Muscle of back (tissue), 3 donors: ENCODE measurements at regions not wholly inside any gene's neighbourhood (a gene's known extent, or its start where the extent isn't known, plus 50 kb on each side); places are given as distances from the start of the nearest gene placed in this dataset.
"Not testable (repeated sequence)": the region's sequence is repeated elsewhere in the genome, so short reads cannot be mapped to it uniquely, and the experiment has no call there.

Experiments
- DNase-seq, 3 donors: peaks; one replicate each; pipeline versions ENCODE4 v3.0.0 to v3.0.0-alpha.2; 2013

DNA sequence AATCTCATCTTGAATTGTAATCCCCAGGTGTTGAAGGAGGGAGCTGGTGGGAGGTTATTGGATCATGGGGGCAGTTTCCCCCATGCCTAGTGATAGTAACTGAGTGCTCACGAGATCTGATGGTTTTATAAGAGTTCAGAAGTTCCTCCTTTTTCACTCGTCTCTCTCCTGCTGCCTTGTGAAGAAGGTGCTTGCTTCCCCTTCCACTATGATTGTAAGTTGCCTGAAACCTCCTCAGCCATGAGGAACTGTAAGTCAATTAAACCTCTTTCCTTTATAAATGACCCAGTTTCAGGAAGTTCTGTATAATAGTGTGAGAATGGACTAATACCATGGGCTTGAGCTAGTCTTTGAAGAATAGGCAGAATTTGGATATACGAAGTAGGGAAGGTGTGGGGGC lies 113.9 kb downstream of the RIN2 start:
- no peak for DNase-seq

DNA sequence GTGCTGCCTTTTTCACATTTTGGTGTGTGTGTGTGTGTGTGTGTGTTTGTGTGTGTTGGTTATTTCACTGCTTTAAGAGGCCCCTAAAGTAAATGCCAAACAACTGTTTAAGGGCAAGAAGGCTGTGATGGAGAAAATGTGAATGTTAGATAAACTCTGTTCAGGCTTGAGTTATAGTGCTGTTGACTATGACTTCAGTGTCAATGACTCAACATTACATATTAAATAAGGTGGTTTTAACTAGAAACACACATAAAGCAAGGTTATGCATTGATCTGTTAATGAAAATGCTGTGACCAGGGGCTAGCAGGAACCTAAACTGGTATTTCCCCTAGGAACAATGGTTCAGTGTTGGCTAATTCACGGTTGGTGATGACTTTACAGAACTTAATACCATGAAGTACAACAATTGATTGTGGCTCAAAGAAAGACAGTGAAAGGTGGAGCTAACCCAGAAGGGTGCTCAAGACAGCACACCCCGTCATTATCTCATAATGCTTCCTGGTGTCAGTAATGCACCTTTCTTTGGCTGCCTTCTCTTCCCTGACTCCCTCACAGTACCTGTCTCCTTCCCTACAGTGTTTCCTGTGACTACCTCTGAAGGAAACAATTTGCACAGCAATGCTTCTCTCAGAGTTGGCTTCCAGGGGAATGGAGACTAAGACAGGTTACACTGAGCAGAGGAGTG lies 116.1 kb downstream of the RIN2 start:
- no peak for DNase-seq

DNA sequence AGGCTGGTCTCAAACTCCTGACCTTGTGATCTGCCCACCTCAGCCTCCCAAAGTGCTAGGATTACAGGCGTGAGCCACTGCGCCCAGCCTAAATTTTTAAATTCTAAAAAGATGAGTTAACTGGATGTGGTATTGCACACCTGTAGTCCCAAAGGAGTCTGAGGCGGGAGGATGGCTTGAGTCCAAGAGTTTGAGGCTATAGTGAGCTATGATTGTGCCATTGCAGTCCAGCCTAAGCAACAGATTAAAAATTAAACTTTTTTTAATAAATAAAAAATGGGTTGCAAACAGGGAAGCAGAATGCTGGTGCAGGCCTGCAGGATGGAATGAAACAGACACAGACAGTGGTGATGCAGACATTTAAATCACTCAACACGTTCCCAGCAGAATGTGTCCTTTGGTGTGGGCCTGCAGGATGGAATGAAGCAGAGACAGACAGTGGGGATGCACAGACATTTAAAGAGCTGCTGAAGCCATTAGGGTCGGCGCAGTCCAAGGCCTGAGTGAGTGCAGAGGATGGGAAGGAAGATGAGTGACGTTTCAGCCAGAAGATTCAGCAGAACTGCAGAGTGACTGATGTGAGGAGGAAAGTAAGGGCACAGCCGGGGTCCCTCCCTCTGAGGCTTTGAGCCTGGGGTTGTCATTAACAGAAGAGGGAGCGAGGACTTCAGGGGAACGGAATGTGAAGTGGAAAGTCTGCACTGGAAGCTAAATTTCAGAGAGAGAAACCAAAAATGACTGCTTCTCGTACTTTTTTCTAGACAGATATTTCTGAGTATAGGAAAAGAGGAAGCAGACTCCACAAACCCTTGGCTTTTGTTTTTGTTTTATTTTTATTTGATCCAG lies 117.5 kb downstream of the RIN2 start:
- DNase-seq, result peak in 2 of 3 donors; percentile 64 to 84

DNA sequence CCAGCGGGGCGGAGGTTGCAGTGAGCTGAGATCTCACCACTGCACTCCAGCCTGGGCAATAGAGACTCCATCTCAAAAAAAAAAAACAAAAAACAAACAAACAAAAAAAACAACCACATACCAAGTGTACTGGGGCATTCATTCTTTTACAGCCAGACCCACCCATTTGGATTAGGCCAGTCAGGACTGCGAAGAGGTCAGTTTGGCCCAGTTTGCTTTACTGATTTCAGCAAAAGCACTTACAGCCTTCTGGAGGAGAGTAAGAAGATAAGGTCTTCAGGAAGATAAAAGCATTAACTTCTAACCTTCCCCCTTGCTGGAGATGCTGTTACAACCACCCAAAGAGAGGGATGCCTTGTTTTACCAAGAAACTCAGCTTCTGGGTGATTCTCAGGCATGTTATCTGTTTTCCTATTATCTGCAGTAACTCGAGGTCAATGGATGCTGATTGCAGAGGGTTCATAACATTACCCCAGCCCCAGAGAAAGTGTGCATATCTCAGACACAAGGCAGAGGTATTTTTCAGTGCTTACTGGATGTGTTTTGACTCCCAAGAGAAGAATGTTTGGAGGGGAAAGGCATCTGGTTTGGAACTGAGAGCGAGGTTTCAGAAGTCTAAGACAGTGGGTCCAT lies 118.9 kb downstream of the RIN2 start:
- DNase-seq, result peak in 1 of 3 donors; percentile 13

DNA sequence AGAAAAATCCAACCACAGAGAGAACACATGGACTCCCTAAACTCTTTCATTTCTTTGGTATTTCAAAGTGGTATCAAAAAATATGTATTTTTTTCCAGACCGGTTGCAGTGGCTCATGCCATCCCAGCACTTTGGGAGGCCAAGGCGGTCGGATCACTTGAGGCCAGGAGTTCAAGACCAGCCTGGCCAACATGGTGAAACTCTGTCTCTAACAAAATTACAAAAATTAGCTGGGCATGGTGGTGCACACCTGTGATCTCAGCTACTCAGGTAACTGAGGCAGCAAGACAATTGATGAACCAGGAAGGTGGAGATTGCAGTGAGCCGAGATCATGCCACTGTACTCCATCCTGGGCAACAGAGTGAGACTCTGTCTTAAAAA lies 121.8 kb downstream of the RIN2 start:
- not testable (repeated sequence) for DNase-seq

DNA sequence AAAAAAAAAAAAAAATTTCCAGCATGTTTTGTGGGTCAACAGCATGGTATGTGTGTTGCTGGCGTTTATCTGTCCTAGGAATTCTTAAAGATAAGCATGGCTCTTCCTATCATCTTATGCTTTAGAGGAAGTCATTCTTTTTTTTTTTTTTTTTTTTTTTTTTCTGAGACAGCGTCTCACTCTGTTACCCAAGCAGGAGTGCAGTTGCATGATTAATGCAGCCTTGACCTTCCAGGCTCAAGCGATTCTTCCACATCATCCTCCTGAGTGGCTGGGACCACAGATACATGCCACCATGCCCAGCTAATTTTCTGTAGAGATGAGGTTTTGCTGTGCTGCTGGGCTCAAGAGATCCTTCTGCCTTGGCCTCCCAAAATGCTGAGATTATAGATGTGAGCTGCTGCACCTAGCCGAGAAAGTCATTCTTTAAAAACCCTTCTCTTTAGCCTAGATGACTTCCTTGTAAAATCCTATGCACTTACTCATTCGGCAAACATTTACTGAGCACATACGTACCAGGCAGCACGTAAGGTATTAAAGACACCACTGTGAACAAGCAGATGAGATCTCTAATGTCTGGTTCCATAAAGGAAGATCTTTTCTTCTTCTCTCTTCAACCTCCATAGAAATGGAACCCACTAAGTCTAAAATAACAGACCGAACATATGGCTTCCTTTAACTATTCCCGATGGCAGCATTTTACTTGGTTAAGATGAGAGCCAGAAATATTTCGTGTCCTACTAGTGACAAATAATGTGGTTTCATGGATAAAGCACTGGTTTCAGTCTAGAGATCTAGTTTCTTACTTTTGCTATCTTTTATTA lies 122.4 kb downstream of the RIN2 start:
- no peak for DNase-seq

DNA sequence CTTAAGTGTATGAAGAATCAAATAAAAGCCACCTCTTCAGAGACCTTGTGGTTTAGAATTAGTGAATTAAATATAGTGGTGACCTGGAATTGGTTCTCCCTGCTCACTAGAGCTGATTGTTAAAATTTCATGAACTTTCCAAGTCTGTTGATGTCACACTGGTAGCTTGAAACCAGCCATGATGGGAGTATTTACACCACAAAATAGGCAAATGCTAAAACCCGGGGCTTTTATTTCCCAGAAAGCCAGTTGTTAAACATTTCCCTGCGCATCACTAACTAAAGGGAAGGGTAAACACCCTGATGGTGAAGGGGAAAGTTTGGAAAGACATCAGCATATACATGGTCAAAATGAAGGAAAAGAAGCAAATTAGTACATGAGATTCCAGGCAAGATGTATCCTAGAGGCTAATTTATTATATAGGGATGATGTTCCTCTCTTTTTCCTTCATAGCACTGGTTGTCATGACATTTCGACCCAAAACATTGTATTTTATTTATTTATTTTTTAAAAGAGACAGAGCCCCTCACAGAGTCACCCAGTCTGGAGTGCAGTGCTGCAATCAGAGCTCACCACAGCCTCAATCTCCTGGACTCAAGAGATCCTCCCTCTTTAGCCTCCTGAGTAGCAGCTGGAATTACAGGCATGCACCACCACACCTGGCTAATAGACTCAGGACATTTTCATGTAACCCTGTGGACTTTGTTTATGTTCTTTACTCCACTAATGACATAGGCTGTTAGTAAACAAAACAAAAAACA lies 123.2 kb downstream of the RIN2 start:
- DNase-seq, result no peak

DNA sequence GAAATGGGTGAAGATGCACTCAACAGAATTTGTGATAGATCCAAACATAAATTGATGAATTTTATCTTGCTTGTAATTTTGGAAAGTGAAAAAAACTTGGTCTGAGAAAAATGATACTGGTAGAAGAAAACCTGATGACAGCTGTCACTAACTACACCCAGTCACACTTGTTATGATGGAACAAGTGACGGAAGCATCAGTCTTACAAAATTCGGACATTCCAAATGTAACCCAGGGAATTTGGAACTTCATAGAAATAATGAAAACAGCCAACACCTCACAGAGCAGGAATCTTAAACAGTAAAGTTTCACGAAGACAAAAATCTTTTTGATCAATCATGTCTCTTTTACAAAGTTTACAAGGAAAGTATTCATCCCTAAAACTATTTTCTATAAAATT lies 123.9 kb downstream of the RIN2 start:
- no peak for DNase-seq

DNA sequence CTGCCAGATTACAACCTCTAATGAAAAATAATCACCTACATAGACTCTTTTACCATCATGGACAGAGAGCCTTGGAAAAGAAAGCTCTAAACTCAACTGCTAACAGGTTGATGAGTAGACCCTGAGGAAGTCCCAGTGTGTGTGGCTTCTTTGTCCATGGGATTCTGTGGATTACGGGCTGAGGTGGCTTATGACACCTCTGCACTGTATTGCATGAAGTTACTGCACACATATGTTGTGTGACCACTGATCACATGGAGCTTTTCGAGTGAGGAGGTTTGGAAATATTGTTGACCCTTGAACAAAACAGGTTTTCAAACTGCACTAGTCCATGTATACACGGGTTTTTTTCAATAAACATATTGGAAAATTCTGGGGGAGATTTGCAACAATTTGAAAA lies 124.4 kb downstream of the RIN2 start:
- DNase-seq, result no peak

DNA sequence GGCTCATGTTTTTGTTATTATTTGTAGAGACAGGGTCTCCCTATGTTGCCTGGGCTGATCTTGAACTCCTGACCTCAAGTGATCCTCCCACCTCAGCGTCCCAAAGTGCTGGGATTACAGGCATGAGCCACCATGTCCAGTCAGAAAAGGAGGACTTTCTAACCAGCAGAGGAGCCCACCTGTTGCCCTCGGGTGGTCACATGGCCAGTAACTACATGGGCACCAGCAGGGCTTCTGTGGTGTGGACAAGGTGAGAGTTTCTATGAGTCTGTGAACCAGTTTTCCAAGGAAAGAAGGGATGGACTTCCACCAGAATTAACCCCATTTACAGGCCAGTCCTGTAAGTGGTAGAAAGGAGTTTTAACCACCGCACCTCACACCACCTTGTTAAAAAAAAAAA lies 125.4 kb downstream of the RIN2 start:
- no peak for DNase-seq

DNA sequence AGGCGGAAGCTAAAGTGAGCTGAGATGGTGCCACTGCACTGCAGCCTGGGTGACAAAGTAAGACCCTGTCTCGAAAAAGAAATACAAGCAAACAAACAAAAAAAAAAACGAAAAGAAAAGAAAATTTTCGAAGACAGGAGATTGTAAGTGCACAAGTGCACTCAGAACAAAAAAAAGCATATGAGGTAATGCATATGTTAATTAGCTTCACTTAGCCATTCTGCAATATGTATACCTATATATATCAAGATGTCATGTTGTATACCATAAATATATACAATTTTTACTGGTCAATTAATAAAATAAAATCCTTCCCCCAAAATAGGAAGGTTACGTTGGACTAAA lies 127.5 kb downstream of the RIN2 start:
- no peak for DNase-seq

DNA sequence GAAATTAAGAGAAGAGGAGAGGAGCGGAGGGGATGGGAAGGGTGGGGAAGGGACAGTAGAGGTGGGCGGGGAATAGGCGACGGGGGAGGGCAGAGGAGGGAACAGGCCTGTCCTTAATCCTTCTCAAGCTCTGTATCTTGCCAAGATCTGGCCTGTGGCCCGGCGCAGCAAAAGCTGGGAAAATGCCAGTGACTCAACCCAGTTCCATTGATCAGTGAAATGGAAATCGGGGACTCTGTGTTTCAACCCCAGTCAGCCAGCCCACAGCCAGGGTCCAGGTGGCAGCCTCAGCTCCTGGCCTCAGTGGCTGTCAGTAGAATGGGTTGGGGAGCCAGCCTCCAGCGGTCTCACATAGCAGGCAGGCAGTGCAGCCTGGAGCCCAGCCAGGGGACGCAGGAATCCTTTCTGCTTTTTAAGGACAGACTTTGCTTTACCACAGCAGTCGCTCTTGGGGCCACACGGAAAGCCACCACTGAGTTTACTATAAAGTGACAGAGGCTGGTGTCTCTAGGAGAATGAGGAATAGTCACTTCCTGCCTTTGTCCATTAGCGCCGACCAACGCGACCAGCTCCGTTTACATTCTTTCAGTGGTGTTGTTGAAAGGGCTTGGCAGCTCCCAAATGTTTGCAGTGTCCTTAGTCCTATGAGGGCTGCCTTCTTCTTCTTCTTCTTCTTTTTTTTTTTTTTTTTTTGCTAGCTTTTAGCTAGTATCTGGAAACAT lies 128.0 kb downstream of the RIN2 start:
- DNase-seq, result peak in 1 of 3 donors; percentile 65

DNA sequence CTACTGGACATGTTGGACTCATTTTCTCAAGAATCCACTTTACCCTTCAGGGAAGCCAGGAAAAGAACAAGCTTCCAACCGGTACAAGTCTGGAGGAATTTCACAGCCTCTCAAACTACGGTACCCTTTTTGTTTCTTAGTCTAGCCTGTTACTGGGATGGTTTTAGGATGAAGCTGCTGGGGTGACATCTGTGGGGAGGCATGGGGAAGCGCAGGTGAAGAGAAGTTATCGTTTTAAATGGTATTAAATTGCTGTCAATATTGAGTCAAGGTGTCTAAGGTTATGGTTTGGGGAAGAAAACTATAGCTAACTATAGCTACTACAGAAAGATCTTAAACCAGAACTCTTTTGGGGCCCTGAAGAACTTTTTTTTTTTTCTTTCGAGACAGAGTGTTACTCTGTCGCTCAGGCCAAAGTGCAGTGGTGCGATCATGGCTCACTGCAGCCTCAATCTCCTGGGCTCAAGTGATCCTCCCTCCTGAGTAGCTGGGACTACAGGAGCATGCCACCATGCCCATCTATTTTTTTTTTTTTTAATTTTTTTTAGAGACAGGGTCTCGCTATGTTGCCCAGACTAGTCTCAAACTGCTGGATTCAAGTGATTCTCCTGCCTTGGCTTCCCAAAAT lies 128.7 kb downstream of the RIN2 start:
- DNase-seq, result peak in 1 of 3 donors; percentile 62

DNA sequence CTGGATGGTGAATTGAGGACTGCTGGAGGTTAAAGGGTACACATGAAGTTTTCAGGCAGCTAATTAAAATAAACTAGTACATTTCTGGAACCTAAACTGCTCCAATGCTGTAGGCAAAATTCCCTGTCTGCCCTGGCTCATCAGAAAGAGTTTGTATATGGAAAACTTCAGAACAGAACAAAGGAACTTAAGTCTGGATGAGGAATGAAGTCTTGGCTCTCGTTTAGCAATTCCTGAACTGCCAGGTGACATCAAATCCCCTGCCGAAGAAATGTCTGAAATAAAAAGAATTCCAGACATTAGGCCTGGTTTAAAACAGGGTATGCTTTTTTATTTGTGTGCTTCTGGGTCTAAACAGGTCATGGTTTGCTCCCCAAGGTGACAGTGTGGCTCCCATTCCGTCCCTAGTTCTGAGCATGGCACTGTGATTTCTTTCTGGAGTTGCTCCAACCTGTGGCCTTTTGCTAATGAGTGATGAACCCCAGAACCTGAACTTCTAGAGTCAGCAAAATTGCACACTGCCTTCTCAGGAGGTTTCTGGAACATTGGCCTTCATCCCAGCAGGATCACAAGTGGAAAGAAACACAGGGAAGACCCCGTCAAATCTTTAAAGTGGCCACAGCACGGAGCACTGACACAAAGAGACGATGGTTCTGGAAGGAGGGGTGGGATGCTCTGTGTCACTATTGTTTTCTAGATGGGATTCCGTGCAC lies 129.4 kb upstream of the NAA20 start:
- peak in 2 of 3 donors; percentile 60 to 66 for DNase-seq

DNA sequence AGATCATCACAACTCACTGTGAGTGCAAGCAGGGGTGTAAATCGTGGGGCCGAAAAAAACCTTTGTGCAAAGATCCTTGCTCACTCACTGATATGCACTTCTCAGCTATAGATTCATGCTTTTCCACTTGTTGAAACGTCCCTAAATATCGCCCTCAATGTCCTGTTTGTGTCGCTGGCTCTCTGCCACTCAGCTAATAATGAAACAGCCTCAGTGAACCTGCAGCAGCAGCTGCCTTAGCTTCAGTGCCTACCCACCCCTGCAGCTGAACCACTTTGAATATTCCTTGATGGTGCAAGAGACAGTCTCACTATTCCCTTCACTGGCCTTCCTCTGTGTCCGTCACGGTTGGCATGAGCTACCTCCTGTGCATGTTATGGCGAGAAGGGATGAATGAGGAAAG lies 128.9 kb upstream of the NAA20 start:
- DNase-seq, result peak in 1 of 3 donors; percentile 76

DNA sequence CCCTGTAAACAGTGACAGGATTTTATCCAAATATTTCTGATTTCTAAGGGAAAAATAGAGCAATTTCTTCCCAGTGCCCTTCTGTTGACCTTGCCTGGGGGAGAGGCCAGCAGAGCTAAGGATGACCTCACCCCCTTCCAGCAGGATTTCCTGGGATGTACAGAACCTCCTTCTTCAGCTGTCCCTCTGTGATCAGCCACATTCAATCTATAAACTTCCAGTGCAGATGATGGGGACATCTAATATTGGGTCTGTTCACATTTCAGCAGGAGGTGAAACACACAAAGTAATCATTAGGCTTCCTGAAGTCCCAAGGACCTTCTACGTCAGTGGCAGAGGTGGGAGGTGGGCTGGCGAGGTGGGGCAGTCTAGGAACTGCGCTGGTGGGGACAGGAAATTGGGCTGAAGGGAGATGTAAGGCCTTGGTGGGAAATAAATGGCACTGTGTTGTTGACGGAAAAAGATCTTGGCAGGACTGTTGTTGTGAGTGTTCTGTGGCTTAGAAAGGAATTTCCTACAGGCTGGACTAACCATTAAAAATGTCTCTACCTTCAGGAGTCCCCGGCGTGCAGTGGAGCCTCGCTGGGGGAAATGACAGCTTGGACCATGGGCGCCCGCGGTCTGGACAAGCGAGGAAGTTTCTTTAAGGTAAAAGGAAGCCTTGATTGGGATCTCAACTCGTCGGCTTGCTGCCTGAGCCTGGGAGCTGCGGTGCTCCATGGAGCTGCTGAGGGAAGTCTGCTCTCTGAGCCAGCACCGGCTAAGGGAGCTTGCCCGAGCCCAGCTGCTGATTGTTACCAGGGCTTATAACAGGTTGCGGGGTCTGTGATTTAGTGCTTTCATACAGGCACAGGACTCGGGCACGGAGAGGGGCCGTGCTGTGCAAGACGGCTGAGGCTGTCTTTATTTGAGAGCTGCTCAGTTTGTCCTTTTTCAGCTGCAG lies 127.9 kb upstream of the NAA20 start:
- peak; percentile 53 to 88 (median 69) for DNase-seq

DNA sequence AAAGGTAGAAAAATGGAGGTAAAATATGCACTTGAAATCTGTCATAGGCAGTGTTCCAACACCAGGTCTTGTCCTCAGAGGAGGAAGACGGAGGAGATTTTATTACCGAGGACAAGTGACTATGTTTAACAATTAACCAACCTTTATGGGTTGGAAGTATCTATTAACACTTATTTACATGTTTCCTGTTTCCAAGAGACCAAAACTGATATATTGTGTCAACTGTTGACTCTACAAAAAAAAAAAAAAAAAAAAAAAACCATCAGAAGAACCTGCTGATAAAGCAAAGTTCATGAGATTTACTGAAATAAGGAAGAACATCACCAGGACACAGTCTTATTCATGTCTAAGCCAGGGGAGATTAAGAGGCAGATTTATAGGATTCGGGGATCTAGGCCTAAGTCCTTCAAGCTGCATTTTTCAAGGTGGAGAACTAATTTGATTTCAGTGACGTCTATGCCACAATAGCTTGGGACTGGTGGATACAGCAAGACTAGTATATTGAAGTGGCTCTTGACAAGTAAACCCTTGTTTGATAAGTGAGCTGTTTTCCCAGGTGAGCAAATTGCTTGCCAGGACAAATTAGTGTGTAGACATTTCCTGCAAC lies 126.6 kb upstream of the NAA20 start:
- DNase-seq, result peak in 1 of 3 donors; percentile 30

DNA sequence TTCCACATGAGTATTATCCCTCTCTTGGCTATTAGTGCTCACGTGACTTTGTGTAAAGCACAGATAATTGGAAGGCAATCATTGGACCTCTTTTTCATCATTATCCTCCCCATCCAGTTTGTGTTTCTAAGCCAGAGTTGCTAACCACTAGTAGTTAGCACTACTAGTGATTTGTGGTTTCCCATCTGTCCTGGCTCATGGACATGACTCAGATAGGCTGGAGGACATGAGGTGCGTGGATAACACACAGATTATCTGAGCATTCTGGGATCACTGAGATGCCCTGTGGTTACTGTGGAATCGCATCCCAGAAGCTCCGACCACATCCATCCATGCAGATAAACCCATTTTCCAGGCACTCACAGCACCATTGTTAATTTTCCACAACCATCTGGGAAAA lies 123.8 kb upstream of the NAA20 start:
- no peak for DNase-seq
